ENCODE measurements at regions not wholly inside any gene's neighbourhood (a gene's known extent, or its start where the extent isn't known, plus 50 kb on each side); places are given as distances from the start of the nearest gene placed in this dataset.

- Mint-ChIP-seq H3K4me3 (no peak overlapping the region), H3K4me1 (no peaks in the 10 kb centered on the region), H3K9me3 (no peaks in the 10 kb centered on the region), H3K27ac (no peak overlapping the region), H3K27me3 (no peaks in the 10 kb centered on the region), H3K36me3 (ENCODE audit: low read depth) (no peaks in the 10 kb centered on the region)
- intact Hi-C loops (cut with micrococcal nuclease), result no loop called here
- ChIA-PET CTCF (no interaction called here), POLR2A (no interaction called here)
- TF ChIP-seq CTCF (IDR thresholded peaks at IDR 0.05), result no peak
- DNase-seq (no peak), ATAC-seq (ENCODE audit: low read depth) (no peak)
These were observed 66.2 kb upstream of the SLC7A11 start for GRCh38 chr4:138308356-138308755.

GRCh38 chr4:138307319-138307718, 65.2 kb upstream of the SLC7A11 start:
- CTCF ChIA-PET, result no interaction called here
- no peak for TF ChIP-seq CTCF (IDR thresholded peaks at IDR 0.05)
- H3K4me3 Mint-ChIP-seq, result no peak overlapping the region
- POLR2A ChIA-PET, result no interaction called here
- DNase-seq (no peak), ATAC-seq (ENCODE audit: low read depth) (no peak)
- intact Hi-C loops (cut with micrococcal nuclease), result no loop called here
- H3K4me1 Mint-ChIP-seq, result no peaks in the 10 kb centered on the region
- H3K36me3 Mint-ChIP-seq (ENCODE audit: low read depth), result no peaks in the 10 kb centered on the region
- H3K27me3 Mint-ChIP-seq, result no peaks in the 10 kb centered on the region
- no peak overlapping the region for H3K27ac Mint-ChIP-seq
- H3K9me3 Mint-ChIP-seq, result no peaks in the 10 kb centered on the region

- ATAC-seq (ENCODE audit: low read depth), result no peak
- CTCF ChIA-PET, result no interaction called here
These were observed 62.9 kb upstream of the SLC7A11 start for GRCh38 chr4:138305050-138305449.

GRCh38 chr4:138301536-138301935, 59.4 kb upstream of the SLC7A11 start:
- Mint-ChIP-seq H3K27ac (no peak overlapping the region), H3K9me3 (no peaks in the 10 kb centered on the region), H3K36me3 (ENCODE audit: low read depth) (no peaks in the 10 kb centered on the region), H3K4me3 (no peak overlapping the region), H3K4me1 (no peaks in the 10 kb centered on the region), H3K27me3 (no peaks in the 10 kb centered on the region)
- ATAC-seq (ENCODE audit: low read depth) (no peak), DNase-seq (no peak)
- POLR2A ChIA-PET, result no interaction called here
- CTCF ChIA-PET, result no interaction called here
- intact Hi-C loops (cut with micrococcal nuclease), result no loop called here
- no peak for TF ChIP-seq CTCF (IDR thresholded peaks at IDR 0.05)

More at GRCh38 chr4:138305050-138305449, 62.9 kb upstream of the SLC7A11 start:
- intact Hi-C loops (cut with micrococcal nuclease), result no loop called here
- Mint-ChIP-seq H3K36me3 (ENCODE audit: low read depth) (no peaks in the 10 kb centered on the region), H3K4me1 (no peaks in the 10 kb centered on the region), H3K27me3 (no peaks in the 10 kb centered on the region), H3K4me3 (no peak overlapping the region), H3K27ac (no peak overlapping the region), H3K9me3 (no peaks in the 10 kb centered on the region)
- TF ChIP-seq CTCF (IDR thresholded peaks at IDR 0.05), result no peak
- POLR2A ChIA-PET, result no interaction called here
- no peak for DNase-seq

- intact Hi-C loops (cut with micrococcal nuclease), result no loop called here
- H3K27ac Mint-ChIP-seq, result no peak overlapping the region
- H3K9me3 Mint-ChIP-seq, result no peaks in the 10 kb centered on the region
- POLR2A ChIA-PET, result no interaction called here
- no peak for TF ChIP-seq CTCF (IDR thresholded peaks at IDR 0.05)
- H3K4me3 Mint-ChIP-seq, result no peak overlapping the region
- DNase-seq (no peak), ATAC-seq (ENCODE audit: low read depth) (no peak)
- H3K27me3 Mint-ChIP-seq, result no peaks in the 10 kb centered on the region
- H3K36me3 Mint-ChIP-seq (ENCODE audit: low read depth), result no peaks in the 10 kb centered on the region
- CTCF ChIA-PET, result no interaction called here
- no peaks in the 10 kb centered on the region for H3K4me1 Mint-ChIP-seq
These were observed 58.5 kb upstream of the SLC7A11 start for GRCh38 chr4:138300616-138301015.

Data from activated B cell treated with CpG ODN at 0.5 μM for 24 hours (primary cell).